B cell (primary cell): ENCODE measurements at regions not wholly inside any gene's neighbourhood (a gene's known extent, or its start where the extent isn't known, plus 50 kb on each side); places are given as distances from the start of the nearest gene placed in this dataset. TPM values are rescaled to one million over a fixed set of nuclear protein-coding genes. Genes with fewer than 3 reads are reported as not detected.

Source experiments
- ATAC-seq: fragments of 200-7000 bp; cut with Tn5 transposase; one replicate; pipeline ENCODE4 v1.10.0; 2021; ENCODE audit warnings: low read depth, mild to moderate bottlenecking, moderate number of reproducible peaks, moderate library complexity
- CTCF ChIA-PET: fragments of 350-600 bp; sonication (Branson Sonifier 250); formaldehyde crosslinking; loops from one replicate; lab custom pipeline; 2021; ENCODE audit warnings: antibody characterized with exemption, inconsistent platforms; lab: Charles Lee
- POLR2A ChIA-PET: fragments of 350-600 bp; sonication (Branson Sonifier 250); formaldehyde crosslinking; loops from one replicate; lab custom pipeline; 2021; ENCODE audit warnings: antibody characterized with exemption; lab: Charles Lee
- DNase-seq: peaks from one replicate; pipeline ENCODE4 v3.0.0; 2013
- H2AFZ ChIP-seq: 2 replicates; pipeline ENCODE4 v1.6.1; 2012; ENCODE audit warnings: mild to moderate bottlenecking, low read depth, low read length; ENCODE audit not compliant: insufficient read depth, poor library complexity, severe bottlenecking
- H3K27ac ChIP-seq, 2 donors: 1 replicate in 1 of 2; 2 replicates in 1 of 2; pipeline ENCODE4 v1.5.1; 2012 to 2013; ENCODE audit warnings: low read length in 2 of 2, mild to moderate bottlenecking in 2 of 2, moderate library complexity in 1 of 2
- H3K27me3 ChIP-seq, 4 experiments: fragments of 200-600 bp in 1 of 4; sonication (generic) in 1 of 4; replicated peaks in 1 of 4; 1 replicate in 2 of 4; 2 replicates in 2 of 4; pipeline versions ENCODE4 v1.6.1 to v1.7.0; 2013 to 2016; ENCODE audit warnings: low read length in 3 of 4, mild to moderate bottlenecking in 2 of 4, mixed read lengths in 1 of 4, moderate library complexity in 1 of 4; ENCODE audit not compliant: insufficient read depth in 4 of 4, control insufficient read depth in 3 of 4; ENCODE audit errors: control extremely low read depth in 1 of 4
- H3K36me3 ChIP-seq, 2 experiments: replicated peaks in 1 of 2; 1 replicate in 1 of 2; 2 replicates in 1 of 2; pipeline versions ENCODE4 v1.6.1 to v1.7.1; 2013; ENCODE audit warnings: low read length in 1 of 2; ENCODE audit not compliant: insufficient read depth in 2 of 2, control insufficient read depth in 1 of 2; ENCODE audit errors: control extremely low read depth in 1 of 2, extremely low read depth in 1 of 2
- H3K4me1 ChIP-seq, 2 donors: fragments of 200-600 bp in 1 of 2; sonication (generic) in 1 of 2; 1 replicate in 1 of 2; 2 replicates in 1 of 2; pipeline versions ENCODE4 v1.5.1 to v1.6.1; 2013 to 2017; ENCODE audit warnings: low read length in 2 of 2; ENCODE audit not compliant: control insufficient read depth in 2 of 2, insufficient read depth in 2 of 2
- H3K4me2 ChIP-seq: replicated peaks from 2 replicates; pipeline ENCODE3; 2012; ENCODE audit warnings: mild to moderate bottlenecking, low read depth, low read length; ENCODE audit not compliant: poor library complexity, severe bottlenecking
- H3K4me3 ChIP-seq, 5 experiments: fragments of 200-600 bp in 1 of 5; sonication (generic) in 1 of 5; 1 replicate in 3 of 5; 2 replicates in 2 of 5; pipeline versions ENCODE4 v1.5.1 to v1.7.0; 2011 to 2016; ENCODE audit warnings: low read length in 4 of 5, mild to moderate bottlenecking in 4 of 5, low read depth in 2 of 5, control low read depth in 1 of 5, moderate library complexity in 1 of 5; ENCODE audit not compliant: insufficient read depth in 1 of 5; ENCODE audit errors: control extremely low read depth in 1 of 5, extremely low read depth in 1 of 5
- H3K79me2 ChIP-seq: fragments of 200-600 bp; sonication (generic); one replicate; pipeline ENCODE4 v1.6.0; 2016; ENCODE audit warnings: low read length; ENCODE audit not compliant: control insufficient read depth, insufficient read depth
- H3K9ac ChIP-seq: fragments of 200-600 bp; sonication (generic); 2 replicates; pipeline ENCODE4 v1.6.1; 2017; ENCODE audit warnings: mild to moderate bottlenecking, low read length, moderate library complexity
- H3K9me3 ChIP-seq, 3 donors: one replicate each; pipeline versions ENCODE4 v1.6.1 to v1.7.1; 2013; ENCODE audit warnings: low read length in 2 of 3; ENCODE audit not compliant: control insufficient read depth in 2 of 3, insufficient read depth in 1 of 3; ENCODE audit errors: control extremely low read depth in 1 of 3
- H4K20me1 ChIP-seq: 2 replicates; pipeline ENCODE4 v1.6.0; 2012; ENCODE audit warnings: mild to moderate bottlenecking, low read length; ENCODE audit not compliant: insufficient read depth, control insufficient read depth, poor library complexity, severe bottlenecking
- H3K27ac Mint-ChIP-seq: one replicate; pipeline ENCODE4 v1.8.0; 2021; ENCODE audit warnings: mixed read lengths
- H3K27me3 Mint-ChIP-seq: one replicate; pipeline ENCODE4 v1.8.0; 2021; ENCODE audit warnings: mixed read lengths
- H3K4me1 Mint-ChIP-seq: one replicate; pipeline ENCODE4 v1.8.0; 2021; ENCODE audit warnings: mixed read lengths
- H3K4me3 Mint-ChIP-seq: one replicate; pipeline ENCODE4 v1.8.0; 2021; ENCODE audit warnings: mixed read lengths
- H3K9me3 Mint-ChIP-seq: one replicate; pipeline ENCODE4 v1.8.0; 2022; ENCODE audit warnings: mixed read lengths; ENCODE audit not compliant: insufficient read depth
- EZH2 ChIP-seq: IDR thresholded peaks from 2 replicates; pipeline ENCODE4 v1.6.1; 2012; ENCODE audit warnings: borderline replicate concordance, low read depth, mild to moderate bottlenecking, moderate library complexity, low read length; ENCODE audit not compliant: insufficient read depth, poor library complexity, severe bottlenecking
- WGBS: methylation state at CpG from one replicate; pipeline ENCODE4 v1.1.5; 2013; ENCODE audit warnings: missing lambda C conversion rate; ENCODE audit not compliant: insufficient coverage; 5-methylcytosine and 5-hydroxymethylcytosine counted together
- intact Hi-C: fragments of 100-400 bp; cut with micrococcal nuclease; formaldehyde crosslinking; loops from one replicate; pipeline ENCODE4 v1.10.0; 2022
- small RNA-seq: library from RNA; depleted of rRNA; stranded (forward); fragments of <200 nt; gene quantifications from one replicate; pipeline ENCODE3, GENCODE V24; 2012; ENCODE audit warnings: low replicate concordance, low read depth; ENCODE audit not compliant: insufficient read length
- TF ChIP-seq, protein P1 (sequence below): fragments of 200-600 bp; IDR thresholded peaks from one replicate; pipeline ENCODE4 v1.8.0; 2022; ENCODE audit warnings: antibody characterized with exemption, mild to moderate bottlenecking

DNA sequence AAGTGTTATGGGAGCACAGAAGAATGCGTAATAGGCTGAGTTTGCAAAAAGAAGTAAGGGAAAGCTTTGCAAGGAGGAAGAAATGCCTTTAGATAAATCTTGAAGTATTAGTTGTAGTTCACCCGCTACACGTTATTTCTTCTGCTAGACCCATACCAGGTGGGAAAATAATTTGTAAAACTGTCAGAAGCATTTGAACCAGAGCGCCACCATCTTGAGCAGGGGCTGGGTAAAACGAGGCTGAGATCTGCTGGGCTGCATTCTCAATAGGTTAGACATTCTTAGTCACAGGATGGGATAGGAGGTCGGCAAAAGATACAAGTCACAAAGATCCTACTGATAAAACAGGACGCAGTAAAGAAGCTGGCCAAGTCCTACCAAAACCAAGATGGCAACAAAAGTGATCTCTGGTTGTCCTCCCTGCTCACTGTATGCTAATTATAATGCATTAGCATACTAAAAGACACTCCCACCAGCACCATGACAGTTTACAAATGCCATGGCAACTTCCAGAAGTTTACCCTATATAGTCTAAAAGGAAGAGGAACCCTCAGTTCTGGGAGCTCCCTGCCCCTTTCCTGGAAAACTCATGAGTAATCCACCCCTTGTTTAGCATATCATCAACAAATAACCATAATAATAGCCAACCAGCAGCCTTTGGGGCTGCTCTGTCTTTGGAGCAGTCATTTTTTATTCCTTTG, 50.0 kb upstream of the ZNF280D start:
- no peak overlapping the region for H3K4me3 ChIP-seq
- no peak overlapping the region for H3K9ac ChIP-seq
- Mint-ChIP-seq H3K4me3 (no peak overlapping the region), H3K4me1 (peaks cover 19% of the 10 kb centered on the region), H3K27me3 (peaks cover 9% of the 10 kb centered on the region), H3K27ac (no peak overlapping the region), H3K9me3 (peaks cover 4% of the 10 kb centered on the region)
- H2AFZ ChIP-seq = no peak overlapping the region
- H3K4me1 ChIP-seq = peaks cover 7 to 8% of the 10 kb centered on the region in 2 donors
- WGBS = 97% methylated on average over 6 of the region's 7 CpGs
- DNase-seq (no peak), ATAC-seq (no peak)
- H3K36me3 ChIP-seq = no peaks in the 10 kb centered on the region
- no peaks in the 10 kb centered on the region for H4K20me1 ChIP-seq
- CTCF ChIA-PET = no interaction called here
- no peaks in the 10 kb centered on the region for H3K27me3 ChIP-seq
- POLR2A ChIA-PET = no interaction called here
- no peaks in the 10 kb centered on the region for H3K79me2 ChIP-seq
- peaks cover 0 to 12% (median 0%) of the 10 kb centered on the region in 3 donors for H3K9me3 ChIP-seq
- no peak overlapping the region for H3K4me2 ChIP-seq
- H3K27ac ChIP-seq = no peak overlapping the region
- TF ChIP-seq, protein P1, sequence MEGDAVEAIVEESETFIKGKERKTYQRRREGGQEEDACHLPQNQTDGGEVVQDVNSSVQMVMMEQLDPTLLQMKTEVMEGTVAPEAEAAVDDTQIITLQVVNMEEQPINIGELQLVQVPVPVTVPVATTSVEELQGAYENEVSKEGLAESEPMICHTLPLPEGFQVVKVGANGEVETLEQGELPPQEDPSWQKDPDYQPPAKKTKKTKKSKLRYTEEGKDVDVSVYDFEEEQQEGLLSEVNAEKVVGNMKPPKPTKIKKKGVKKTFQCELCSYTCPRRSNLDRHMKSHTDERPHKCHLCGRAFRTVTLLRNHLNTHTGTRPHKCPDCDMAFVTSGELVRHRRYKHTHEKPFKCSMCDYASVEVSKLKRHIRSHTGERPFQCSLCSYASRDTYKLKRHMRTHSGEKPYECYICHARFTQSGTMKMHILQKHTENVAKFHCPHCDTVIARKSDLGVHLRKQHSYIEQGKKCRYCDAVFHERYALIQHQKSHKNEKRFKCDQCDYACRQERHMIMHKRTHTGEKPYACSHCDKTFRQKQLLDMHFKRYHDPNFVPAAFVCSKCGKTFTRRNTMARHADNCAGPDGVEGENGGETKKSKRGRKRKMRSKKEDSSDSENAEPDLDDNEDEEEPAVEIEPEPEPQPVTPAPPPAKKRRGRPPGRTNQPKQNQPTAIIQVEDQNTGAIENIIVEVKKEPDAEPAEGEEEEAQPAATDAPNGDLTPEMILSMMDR = no peak
- no peak for TF ChIP-seq EZH2
- intact Hi-C loops = no loop called here

Small RNA genes in the stretch of these regions (small RNA-seq; reads per million reads assigned to genes)
- gene AC090517.1 (not detected), gene AC090517.3 (not detected)
